Stimulated activated CD4-positive, alpha-beta T cell treated with anti-CD3 and anti-CD28 coated beads, TNF-alpha, amount 100 ng/mL, for 1 hour (primary cell): ENCODE measurements at regions not wholly inside any gene's neighbourhood (a gene's known extent, or its start where the extent isn't known, plus 50 kb on each side); places are given as distances from the start of the nearest gene placed in this dataset.
"Not testable (repeated sequence)": the region's sequence is repeated elsewhere in the genome, so short reads cannot be mapped to it uniquely, and the experiment has no call there.

Experiments used
- DNase-seq, 3 donors: peaks; one replicate each; pipeline ENCODE4 v3.0.0-alpha.2; 2020; ENCODE audit warnings: low read depth in 3 of 3, low spot score in 1 of 3

DNA sequence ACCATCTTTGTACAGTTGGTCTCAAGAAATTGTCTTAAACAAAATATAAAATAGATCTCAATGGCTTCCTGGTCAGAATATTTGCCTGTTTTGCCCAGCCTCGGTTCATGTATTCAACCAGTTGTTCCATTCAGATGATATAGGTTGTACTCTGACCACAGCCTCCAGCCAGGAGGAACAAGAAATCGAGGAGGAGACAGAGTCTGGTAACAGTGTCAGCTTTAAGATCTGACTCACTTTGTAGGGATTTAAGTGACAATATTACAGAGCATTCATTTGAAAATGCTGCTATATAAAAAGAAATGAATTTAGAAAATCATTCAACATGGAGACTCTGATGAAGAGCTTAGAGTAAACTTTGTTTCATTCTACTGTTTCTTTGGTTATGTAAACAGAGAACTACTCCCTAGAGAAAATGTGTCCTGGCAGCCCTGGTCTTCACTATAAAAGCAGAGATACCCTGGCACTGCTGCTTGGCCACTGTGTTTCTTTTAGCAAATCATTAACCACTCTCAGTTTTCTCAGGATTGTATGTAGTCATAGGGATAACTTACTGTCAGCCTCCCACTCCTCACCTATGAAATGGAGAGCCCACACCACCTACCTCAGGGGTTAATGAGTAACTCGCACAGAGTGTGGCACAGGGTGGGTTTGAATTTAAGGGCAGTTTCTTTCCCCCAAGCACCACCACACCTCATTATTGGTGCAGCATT is 53.5 kb downstream of the PAGE2 start:
- no peak for DNase-seq

DNA sequence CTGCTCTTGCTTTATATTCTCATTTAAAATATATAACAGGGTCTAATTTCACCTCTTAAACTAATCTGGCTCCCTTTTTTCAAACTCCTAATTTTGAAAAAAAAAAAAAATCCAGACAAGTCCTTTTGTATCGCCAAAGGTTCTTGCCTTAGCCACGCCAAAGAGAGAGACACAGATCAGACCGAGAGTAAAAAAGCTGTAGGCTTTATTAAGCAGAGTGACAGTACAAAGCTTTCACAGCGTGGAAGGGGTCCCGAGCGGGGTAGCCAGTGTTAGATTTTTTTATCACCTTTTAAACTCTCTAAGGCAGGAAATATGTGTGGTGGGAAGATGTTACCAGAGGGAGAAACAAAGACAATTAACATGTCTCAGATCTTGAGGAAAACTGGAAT is 54.1 kb downstream of the PAGE2 start:
- DNase-seq = no peak

GRCh38 chrX:55143621-55144020 is 54.8 kb downstream of the PAGE2 start:
- no peak for DNase-seq

DNA sequence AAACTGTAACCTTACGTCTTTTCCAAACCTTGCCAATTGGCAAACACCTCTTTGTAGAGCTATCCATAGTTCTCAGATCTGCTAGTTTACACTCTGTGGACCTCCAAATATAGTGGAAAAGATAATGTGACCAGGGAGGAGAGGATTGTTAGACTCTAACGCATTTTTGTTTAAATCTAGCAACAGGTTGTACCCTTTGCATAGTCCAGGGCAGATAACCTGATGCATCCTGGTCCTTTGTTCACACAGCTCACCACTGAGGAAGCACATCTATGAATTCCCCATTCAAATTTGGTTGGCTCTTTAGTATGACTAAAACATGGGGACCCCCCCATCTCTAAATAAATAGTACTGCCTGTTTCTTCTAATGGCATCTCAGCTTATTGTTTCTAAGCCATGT is 55.9 kb downstream of the PAGE2 start:
- no peak for DNase-seq

- DNase-seq = no peak
These were observed 60.4 kb downstream of the PAGE2 start for GRCh38 chrX:55149242-55149641.

DNA sequence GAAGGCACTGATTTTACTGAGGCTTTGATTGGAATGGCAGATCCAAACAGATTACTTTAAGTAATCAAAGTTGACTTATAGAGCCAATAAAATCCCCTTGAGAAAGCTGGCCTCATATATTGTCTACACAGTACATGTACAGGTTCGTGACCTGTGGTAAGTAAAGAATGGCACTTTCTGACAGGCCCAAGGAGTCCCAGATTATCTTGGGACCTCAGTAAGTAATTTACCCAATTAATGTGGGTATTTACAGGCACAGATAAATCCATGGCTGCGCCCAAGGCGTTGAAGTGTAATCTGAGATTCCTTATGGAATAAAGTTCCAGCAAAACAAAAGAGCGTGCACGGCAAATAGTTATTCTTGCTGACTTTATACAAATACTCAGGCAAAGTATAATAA is 62.4 kb downstream of the PAGE2 start:
- DNase-seq = no peak

DNA sequence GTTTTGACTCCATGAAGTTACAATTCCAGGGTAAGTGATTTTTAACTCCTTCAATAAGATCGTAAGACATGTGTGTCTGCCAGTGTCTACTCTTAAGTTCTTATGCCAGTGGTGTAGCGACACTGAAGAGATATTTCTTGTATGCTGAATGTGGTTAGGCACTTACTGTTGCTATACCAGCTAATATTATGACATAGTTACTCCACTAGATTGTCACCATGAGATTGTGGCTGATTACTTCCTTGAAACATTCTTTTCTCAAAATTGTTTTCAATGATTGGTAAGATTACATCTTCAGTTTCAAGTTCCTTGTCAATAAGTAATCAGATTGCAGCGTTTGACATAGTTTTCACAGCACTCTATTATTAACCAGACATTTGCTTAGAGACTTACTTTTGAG is 60.6 kb upstream of the PAGE5 start:
- DNase-seq = no peak

DNA sequence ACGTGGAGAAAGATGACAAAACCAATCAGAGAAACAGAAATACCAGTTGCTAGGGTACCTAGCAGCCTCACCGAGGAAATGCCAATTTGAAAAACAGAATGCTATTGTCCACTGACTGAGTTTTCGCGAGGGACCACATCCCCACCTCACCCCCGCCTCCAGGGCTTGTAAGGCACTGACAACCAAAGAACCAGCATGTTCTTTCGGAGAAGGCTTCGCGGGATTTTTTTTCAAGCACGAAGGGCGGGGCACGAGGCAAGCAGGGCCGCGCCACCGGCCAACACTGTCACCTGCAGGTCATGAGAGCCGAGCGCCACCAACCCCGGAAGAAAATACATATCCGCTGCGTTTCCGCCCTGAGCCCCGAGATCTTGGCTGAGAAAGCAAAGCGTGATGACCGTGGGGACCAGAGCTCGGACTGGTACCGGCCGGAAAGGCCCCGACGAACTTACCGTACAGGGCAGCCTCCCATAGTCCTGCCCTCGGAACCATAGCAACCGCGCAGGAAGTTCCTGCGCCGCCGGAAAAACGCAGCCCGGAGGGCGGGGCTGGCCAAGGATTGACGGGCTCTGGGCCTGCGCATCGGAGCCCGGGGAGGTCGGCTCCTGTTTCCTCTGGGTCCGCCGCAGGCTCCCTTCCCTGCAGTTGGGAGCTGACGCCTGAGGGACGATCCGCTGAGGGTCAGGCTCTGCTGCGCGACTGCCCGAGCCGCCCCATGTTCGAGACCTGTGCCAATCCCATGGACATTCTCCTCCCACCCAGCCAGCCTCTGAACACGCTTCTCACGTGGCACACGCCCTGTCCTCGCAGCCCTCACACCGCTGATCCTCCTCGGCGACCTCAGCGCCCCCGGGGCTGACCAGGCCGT is 59.2 kb upstream of the PAGE5 start:
- DNase-seq = peak; percentile 69 to 75 (median 70)

GRCh38 chrX:55161581-55161980 is 58.6 kb upstream of the PAGE5 start:
- DNase-seq = peak in 1 of 3 donors; percentile 1

- no peak for DNase-seq
These were observed 57.0 kb upstream of the PAGE5 start for GRCh38 chrX:55163171-55163570.

GRCh38 chrX:55165026-55165425 is 55.1 kb upstream of the PAGE5 start:
- not testable (repeated sequence) for DNase-seq

- DNase-seq = no peak
These were observed 52.9 kb upstream of the PAGE5 start for GRCh38 chrX:55167124-55167803.

DNA sequence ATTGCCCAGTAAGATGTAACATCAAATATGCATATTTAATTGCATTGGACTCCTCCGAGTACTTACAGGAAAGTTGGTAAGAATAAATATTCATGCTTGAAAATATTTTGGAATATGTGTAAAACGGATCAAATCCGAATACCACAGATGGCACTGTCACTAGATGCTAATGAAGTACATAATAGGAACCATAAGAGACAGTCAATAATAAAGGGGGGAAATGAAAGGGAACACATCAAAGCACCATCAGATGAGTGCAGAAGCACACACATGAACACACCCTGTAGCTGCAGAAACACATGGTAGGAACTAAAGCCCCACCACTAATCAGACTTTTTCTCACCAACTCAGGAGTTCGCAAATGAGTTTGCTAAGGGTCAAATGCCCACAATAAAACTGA is 52.2 kb upstream of the PAGE5 start:
- DNase-seq = no peak

GRCh38 chrX:55169782-55170181 is 50.4 kb upstream of the PAGE5 start:
- no peak for DNase-seq
